CD4-positive, alpha-beta T cell treated with Interleukin-17A for 1 hour (primary cell): ENCODE measurements at regions not wholly inside any gene's neighbourhood (a gene's known extent, or its start where the extent isn't known, plus 50 kb on each side); places are given as distances from the start of the nearest gene placed in this dataset.
"Not testable (repeated sequence)": the region's sequence is repeated elsewhere in the genome, so short reads cannot be mapped to it uniquely, and the experiment has no call there.

Experiments
- DNase-seq: peaks from one replicate; pipeline ENCODE4 v3.0.0-alpha.2; 2020

- DNase-seq = no peak
Observed at GRCh38 chr17:56694825-56695224, 101.3 kb downstream of the NOG start.

- DNase-seq = no peak
Observed at GRCh38 chr17:56697190-56697589, 103.7 kb downstream of the NOG start.

GRCh38 chr17:56699186-56699894 lies 105.8 kb downstream of the NOG start:
- DNase-seq = no peak

- no peak for DNase-seq
Observed at GRCh38 chr17:56700919-56701420, 107.5 kb downstream of the NOG start.

GRCh38 chr17:56707312-56708219 lies 114.1 kb downstream of the NOG start:
- DNase-seq = no peak

- no peak for DNase-seq
Observed at GRCh38 chr17:56708220-56708558, 114.7 kb downstream of the NOG start.

- no peak for DNase-seq
Observed at GRCh38 chr17:56708670-56709410, 115.3 kb downstream of the NOG start.

GRCh38 chr17:56710986-56711385 lies 117.5 kb downstream of the NOG start:
- DNase-seq = no peak

- DNase-seq = peak; percentile 72
Observed at GRCh38 chr17:56715613-56716357, 117.9 kb downstream of the C17orf67 start.

- DNase-seq = no peak
Observed at GRCh38 chr17:56717471-56717870, 116.2 kb downstream of the C17orf67 start.

- no peak for DNase-seq
Observed at GRCh38 chr17:56718515-56718914, 115.2 kb downstream of the C17orf67 start.

- DNase-seq = no peak
Observed at GRCh38 chr17:56723421-56723820, 110.3 kb downstream of the C17orf67 start.

- DNase-seq = no peak
Observed at GRCh38 chr17:56724664-56725063, 109.1 kb downstream of the C17orf67 start.

GRCh38 chr17:56725144-56725543 lies 108.6 kb downstream of the C17orf67 start:
- DNase-seq = no peak

- DNase-seq = no peak
Observed at GRCh38 chr17:56727876-56728617, 105.7 kb downstream of the C17orf67 start.

- DNase-seq = not testable (repeated sequence)
Observed at GRCh38 chr17:56731096-56731495, 102.6 kb downstream of the C17orf67 start.

- no peak for DNase-seq
Observed at GRCh38 chr17:56733833-56734232, 99.9 kb downstream of the C17orf67 start.

GRCh38 chr17:56735842-56736241 lies 97.9 kb downstream of the C17orf67 start:
- no peak for DNase-seq

GRCh38 chr17:56737421-56738161 lies 96.1 kb downstream of the C17orf67 start:
- DNase-seq = no peak

- DNase-seq = no peak
Observed at GRCh38 chr17:56739376-56739775, 94.3 kb downstream of the C17orf67 start.

GRCh38 chr17:56739776-56740175 lies 93.9 kb downstream of the C17orf67 start:
- DNase-seq = no peak
